ENCODE measurements at regions not wholly inside any gene's neighbourhood (a gene's known extent, or its start where the extent isn't known, plus 50 kb on each side); places are given as distances from the start of the nearest gene placed in this dataset.

DNA sequence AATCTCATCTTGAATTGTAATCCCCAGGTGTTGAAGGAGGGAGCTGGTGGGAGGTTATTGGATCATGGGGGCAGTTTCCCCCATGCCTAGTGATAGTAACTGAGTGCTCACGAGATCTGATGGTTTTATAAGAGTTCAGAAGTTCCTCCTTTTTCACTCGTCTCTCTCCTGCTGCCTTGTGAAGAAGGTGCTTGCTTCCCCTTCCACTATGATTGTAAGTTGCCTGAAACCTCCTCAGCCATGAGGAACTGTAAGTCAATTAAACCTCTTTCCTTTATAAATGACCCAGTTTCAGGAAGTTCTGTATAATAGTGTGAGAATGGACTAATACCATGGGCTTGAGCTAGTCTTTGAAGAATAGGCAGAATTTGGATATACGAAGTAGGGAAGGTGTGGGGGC lies 113.9 kb downstream of the RIN2 start:
- no peak for TF ChIP-seq POLR2A (IDR thresholded peaks at IDR 0.05)
- TF ChIP-seq, protein P1, sequence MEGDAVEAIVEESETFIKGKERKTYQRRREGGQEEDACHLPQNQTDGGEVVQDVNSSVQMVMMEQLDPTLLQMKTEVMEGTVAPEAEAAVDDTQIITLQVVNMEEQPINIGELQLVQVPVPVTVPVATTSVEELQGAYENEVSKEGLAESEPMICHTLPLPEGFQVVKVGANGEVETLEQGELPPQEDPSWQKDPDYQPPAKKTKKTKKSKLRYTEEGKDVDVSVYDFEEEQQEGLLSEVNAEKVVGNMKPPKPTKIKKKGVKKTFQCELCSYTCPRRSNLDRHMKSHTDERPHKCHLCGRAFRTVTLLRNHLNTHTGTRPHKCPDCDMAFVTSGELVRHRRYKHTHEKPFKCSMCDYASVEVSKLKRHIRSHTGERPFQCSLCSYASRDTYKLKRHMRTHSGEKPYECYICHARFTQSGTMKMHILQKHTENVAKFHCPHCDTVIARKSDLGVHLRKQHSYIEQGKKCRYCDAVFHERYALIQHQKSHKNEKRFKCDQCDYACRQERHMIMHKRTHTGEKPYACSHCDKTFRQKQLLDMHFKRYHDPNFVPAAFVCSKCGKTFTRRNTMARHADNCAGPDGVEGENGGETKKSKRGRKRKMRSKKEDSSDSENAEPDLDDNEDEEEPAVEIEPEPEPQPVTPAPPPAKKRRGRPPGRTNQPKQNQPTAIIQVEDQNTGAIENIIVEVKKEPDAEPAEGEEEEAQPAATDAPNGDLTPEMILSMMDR (IDR thresholded peaks at IDR 0.05) = no peak
- no peak for TF ChIP-seq EP300 (IDR thresholded peaks at IDR 0.05)

Measured in tibial nerve (tissue), 4 donors.